Activated naive CD8-positive, alpha-beta T cell treated with anti-CD3 and anti-CD28 coated beads, Interleukin-2, amount 50 U/mL, for 16 hours (primary cell): ENCODE measurements at regions not wholly inside any gene's neighbourhood (a gene's known extent, or its start where the extent isn't known, plus 50 kb on each side); places are given as distances from the start of the nearest gene placed in this dataset.

Experiments
- DNase-seq: peaks from one replicate; pipeline ENCODE4 v3.0.0-alpha.2; 2020; ENCODE audit warnings: low read depth, low spot score

GRCh38 chrX:16488959-16489358 is 161.0 kb upstream of the S100G start:
- DNase-seq: no peak

GRCh38 chrX:16491461-16491860 is 158.5 kb upstream of the S100G start:
- DNase-seq: no peak

- no peak for DNase-seq
Measured at GRCh38 chrX:16496175-16496574, 153.8 kb upstream of the S100G start.

GRCh38 chrX:16511796-16512776 is 137.9 kb upstream of the S100G start:
- DNase-seq: no peak

- no peak for DNase-seq
Measured at GRCh38 chrX:16516232-16516876, 133.6 kb upstream of the S100G start.

GRCh38 chrX:16517039-16517605 is 132.8 kb upstream of the S100G start:
- no peak for DNase-seq

GRCh38 chrX:16518131-16518530 is 131.8 kb upstream of the S100G start:
- DNase-seq: no peak

- no peak for DNase-seq
Measured at GRCh38 chrX:16524316-16524715, 125.6 kb upstream of the S100G start.

GRCh38 chrX:16526003-16526402 is 124.0 kb upstream of the S100G start:
- no peak for DNase-seq

GRCh38 chrX:16528620-16529019 is 121.3 kb upstream of the S100G start:
- no peak for DNase-seq
